ENCODE measurements at regions not wholly inside any gene's neighbourhood (a gene's known extent, or its start where the extent isn't known, plus 50 kb on each side); places are given as distances from the start of the nearest gene placed in this dataset.

DNA sequence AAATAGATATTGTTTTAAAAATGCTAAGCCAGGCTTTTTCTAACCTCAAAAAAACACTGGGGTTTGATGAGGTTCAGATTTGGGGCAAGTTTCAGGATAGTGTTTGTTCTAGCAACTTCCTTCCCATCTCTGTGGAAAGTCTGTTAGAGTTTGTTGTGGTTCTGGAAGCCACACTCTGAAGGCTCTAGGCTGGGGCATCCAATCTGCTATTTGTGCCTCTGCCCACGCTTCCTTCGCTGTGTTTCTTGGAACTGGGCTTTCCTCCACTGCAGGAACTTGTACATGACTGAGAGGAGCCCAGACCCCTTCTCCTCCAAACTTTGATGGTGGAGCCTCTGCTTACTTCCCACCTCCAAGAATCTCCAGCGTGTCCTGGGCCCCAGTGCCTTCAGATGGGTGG, 108.5 kb upstream of the SLC25A13 start:
- Mint-ChIP-seq H3K27ac (no peak overlapping the region), H3K27me3 (no peaks in the 10 kb centered on the region), H3K4me1 (no peaks in the 10 kb centered on the region), H3K36me3 (no peaks in the 10 kb centered on the region), H3K4me3 (no peak overlapping the region), H3K9me3 (no peaks in the 10 kb centered on the region)
- DNase-seq: no peak
- no peak for ATAC-seq (ENCODE audit: low read depth in 2 of 2)

DNA sequence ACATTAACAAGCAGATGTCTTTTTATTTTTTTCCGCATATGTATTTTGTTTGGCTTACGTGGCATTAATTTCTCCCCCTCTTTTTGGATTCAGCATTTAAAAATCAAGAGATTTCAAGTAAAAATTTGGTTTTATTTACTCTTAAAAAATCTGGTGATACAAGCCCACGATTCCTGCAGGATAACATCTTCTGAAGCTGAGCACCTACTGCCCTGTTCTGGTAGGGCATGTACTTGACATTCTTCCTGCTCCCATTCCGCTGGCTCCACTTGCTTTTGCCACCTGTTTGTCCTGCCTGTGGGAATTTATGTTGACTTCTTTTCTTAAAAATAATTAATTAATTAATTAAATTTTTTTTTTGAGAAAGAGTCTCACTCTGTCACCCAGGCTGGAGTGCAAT, 105.2 kb upstream of the SLC25A13 start:
- DNase-seq: no peak
- ATAC-seq (ENCODE audit: low read depth in 2 of 2): no peak
- no peaks in the 10 kb centered on the region for H3K9me3 Mint-ChIP-seq
- H3K36me3 Mint-ChIP-seq: no peaks in the 10 kb centered on the region
- H3K4me1 Mint-ChIP-seq: no peaks in the 10 kb centered on the region
- no peaks in the 10 kb centered on the region for H3K27me3 Mint-ChIP-seq
- H3K4me3 Mint-ChIP-seq: no peak overlapping the region
- H3K27ac Mint-ChIP-seq: no peak overlapping the region

GRCh38 chr7:96426685-96427084, 104.8 kb upstream of the SLC25A13 start:
- H3K4me3 Mint-ChIP-seq: no peak overlapping the region
- no peaks in the 10 kb centered on the region for H3K9me3 Mint-ChIP-seq
- no peak overlapping the region for H3K27ac Mint-ChIP-seq

GRCh38 chr7:96426027-96426426, 104.1 kb upstream of the SLC25A13 start:
- H3K36me3 Mint-ChIP-seq: no peaks in the 10 kb centered on the region
- ATAC-seq (ENCODE audit: low read depth in 2 of 2) (no peak), DNase-seq (no peak)
- H3K4me3 Mint-ChIP-seq: peak overlapping the region in 1 of 8 donors; percentile 26
- H3K27me3 Mint-ChIP-seq: no peaks in the 10 kb centered on the region
- no peak overlapping the region for H3K27ac Mint-ChIP-seq
- no peaks in the 10 kb centered on the region for H3K9me3 Mint-ChIP-seq
- no peaks in the 10 kb centered on the region for H3K4me1 Mint-ChIP-seq

More at GRCh38 chr7:96426685-96427084, 104.8 kb upstream of the SLC25A13 start:
- Mint-ChIP-seq H3K4me1 (no peaks in the 10 kb centered on the region), H3K36me3 (no peaks in the 10 kb centered on the region), H3K27me3 (no peaks in the 10 kb centered on the region)
- no peak for DNase-seq
- ATAC-seq (ENCODE audit: low read depth in 2 of 2): no peak

DNA sequence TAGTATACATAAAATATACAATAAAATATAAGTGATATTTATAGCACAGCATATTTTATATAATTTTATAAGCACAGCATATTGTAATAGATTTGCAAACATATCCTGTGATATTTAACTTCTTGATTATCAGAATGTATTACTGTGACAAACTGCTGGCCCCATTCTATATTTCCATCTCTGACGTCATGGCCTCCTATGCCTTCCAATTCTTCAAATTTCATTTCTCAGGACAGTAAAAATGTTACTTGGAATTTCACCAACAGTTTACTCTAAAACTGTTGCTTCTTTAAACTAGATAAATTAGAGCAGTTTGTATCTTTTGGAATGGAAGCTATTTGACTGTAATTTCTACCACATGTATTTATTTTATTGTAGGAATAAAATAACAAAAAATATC, 102.5 kb upstream of the SLC25A13 start:
- Mint-ChIP-seq H3K27ac (no peak overlapping the region), H3K36me3 (no peaks in the 10 kb centered on the region), H3K4me3 (no peak overlapping the region), H3K4me1 (no peaks in the 10 kb centered on the region), H3K27me3 (no peaks in the 10 kb centered on the region), H3K9me3 (no peaks in the 10 kb centered on the region)
- ATAC-seq (ENCODE audit: low read depth in 2 of 2) (no peak), DNase-seq (no peak)

GRCh38 chr7:96422388-96422787, 100.5 kb upstream of the SLC25A13 start:
- Mint-ChIP-seq H3K4me1 (no peaks in the 10 kb centered on the region), H3K27ac (no peak overlapping the region), H3K36me3 (no peaks in the 10 kb centered on the region), H3K4me3 (no peak overlapping the region), H3K27me3 (no peaks in the 10 kb centered on the region), H3K9me3 (no peaks in the 10 kb centered on the region)
- ATAC-seq (ENCODE audit: low read depth in 2 of 2) (no peak), DNase-seq (no peak)

DNA sequence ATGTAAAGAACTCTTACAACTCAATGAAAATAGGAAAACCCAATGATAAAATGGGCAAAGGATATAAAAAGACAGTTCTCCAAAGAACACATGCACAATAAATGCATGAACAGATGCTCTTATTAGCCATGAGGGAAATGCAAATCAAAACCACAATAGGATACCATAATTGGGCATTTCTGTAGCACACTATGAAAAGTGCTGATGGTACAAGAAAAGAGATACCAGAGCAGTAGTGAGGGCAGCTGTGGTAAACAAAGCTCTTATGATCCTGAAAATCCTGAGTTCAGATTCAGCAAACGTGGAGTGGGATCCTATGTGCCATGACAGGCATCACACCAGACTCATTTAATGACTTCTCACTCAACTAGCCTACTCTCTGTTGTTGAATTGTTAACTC, 96.7 kb upstream of the SLC25A13 start:
- no peaks in the 10 kb centered on the region for H3K27me3 Mint-ChIP-seq
- H3K9me3 Mint-ChIP-seq: no peaks in the 10 kb centered on the region
- no peak overlapping the region for H3K4me3 Mint-ChIP-seq
- ATAC-seq (ENCODE audit: low read depth in 2 of 2) (no peak), DNase-seq (no peak)
- no peak overlapping the region for H3K27ac Mint-ChIP-seq
- peaks cover 0 to 5% (median 0%) of the 10 kb centered on the region in 3 donors for H3K4me1 Mint-ChIP-seq
- H3K36me3 Mint-ChIP-seq: no peaks in the 10 kb centered on the region

DNA sequence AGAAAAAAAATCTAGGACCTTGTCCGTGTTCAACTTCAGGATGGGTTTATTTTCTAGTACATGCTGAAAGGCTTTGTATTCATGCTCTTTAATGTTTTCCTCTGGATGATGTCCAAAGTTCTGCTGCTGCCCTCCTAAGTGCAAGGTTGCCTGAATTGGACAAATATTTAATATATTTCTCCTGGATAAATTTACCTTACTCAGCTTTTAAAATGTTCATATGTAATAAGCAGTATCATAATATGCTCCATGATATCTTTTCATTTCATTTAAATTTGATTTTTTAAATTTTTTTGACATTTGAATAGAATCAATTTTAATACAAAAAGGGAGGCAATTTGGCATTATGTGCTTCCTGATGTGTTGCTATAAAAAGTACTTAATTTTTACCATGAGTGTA, 95.9 kb upstream of the SLC25A13 start:
- no peak overlapping the region for H3K4me3 Mint-ChIP-seq
- H3K27ac Mint-ChIP-seq: no peak overlapping the region
- H3K4me1 Mint-ChIP-seq: peaks cover 0 to 5% (median 0%) of the 10 kb centered on the region in 3 donors
- ATAC-seq (ENCODE audit: low read depth in 2 of 2): no peak
- H3K27me3 Mint-ChIP-seq: no peaks in the 10 kb centered on the region
- no peaks in the 10 kb centered on the region for H3K36me3 Mint-ChIP-seq
- no peak for DNase-seq
- H3K9me3 Mint-ChIP-seq: no peaks in the 10 kb centered on the region

DNA sequence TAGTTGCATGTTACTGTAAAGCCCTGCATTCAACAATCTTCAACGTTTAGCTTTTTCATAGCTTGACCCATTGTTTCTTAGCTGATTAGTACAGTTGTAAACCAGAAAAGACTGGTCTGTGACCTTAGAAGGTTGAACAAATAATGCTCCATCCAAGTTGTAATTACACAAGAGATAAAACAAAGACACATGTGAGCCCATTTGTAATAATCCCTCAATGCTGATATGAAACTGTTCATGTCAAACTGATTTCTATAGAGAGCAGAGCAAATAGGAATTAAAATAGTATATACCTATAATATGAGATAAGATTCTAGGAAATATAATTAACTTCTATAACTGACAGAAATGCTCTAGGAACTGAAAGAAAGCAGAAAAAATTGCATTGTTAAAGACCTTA, 94.7 kb upstream of the SLC25A13 start:
- peaks cover 0 to 5% (median 0%) of the 10 kb centered on the region in 3 donors for H3K4me1 Mint-ChIP-seq
- no peaks in the 10 kb centered on the region for H3K36me3 Mint-ChIP-seq
- no peak overlapping the region for H3K4me3 Mint-ChIP-seq
- DNase-seq: no peak
- no peak for ATAC-seq (ENCODE audit: low read depth in 2 of 2)
- H3K9me3 Mint-ChIP-seq: no peaks in the 10 kb centered on the region
- H3K27ac Mint-ChIP-seq: no peak overlapping the region
- H3K27me3 Mint-ChIP-seq: no peaks in the 10 kb centered on the region

- no peak for DNase-seq
- Mint-ChIP-seq H3K4me3 (no peak overlapping the region), H3K9me3 (no peaks in the 10 kb centered on the region), H3K27me3 (no peaks in the 10 kb centered on the region), H3K4me1 (peaks cover 0 to 5% (median 0%) of the 10 kb centered on the region in 3 donors), H3K27ac (no peak overlapping the region), H3K36me3 (no peaks in the 10 kb centered on the region)
- no peak for ATAC-seq (ENCODE audit: low read depth in 2 of 2)
Measured at GRCh38 chr7:96416116-96416515, 94.2 kb upstream of the SLC25A13 start.

DNA sequence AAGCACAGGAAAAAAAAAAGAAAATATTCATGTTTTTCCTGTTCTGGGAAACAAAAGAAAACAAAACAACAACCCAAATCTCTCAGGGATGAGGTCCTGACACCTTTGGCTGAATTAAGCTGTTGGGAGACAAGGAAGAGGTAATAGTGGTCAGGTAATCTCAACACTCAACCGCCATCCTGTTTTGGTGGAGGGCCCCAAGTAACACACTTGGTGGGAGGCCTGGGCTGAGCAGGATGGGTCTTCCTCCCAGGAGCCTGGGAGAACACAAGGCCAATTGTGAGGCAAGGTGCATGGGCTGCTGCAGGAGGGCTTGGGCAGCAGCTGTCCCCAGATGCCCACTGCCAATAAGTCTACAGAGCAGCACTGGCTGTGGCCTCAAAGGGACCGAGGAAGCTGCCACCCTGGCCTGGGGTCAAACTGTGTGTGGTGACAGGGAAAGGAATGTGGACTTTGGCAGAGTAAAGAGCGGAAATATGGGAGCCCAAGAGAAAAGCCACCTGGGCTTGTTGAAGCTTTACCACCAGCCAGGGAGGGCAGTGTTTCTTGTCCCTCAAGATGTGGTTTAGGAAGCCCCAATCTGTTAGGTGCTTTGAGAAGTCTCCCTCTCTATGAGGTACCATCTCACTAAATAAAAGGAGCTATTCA, 93.5 kb upstream of the SLC25A13 start:
- no peak overlapping the region for H3K4me3 Mint-ChIP-seq
- no peak overlapping the region for H3K27ac Mint-ChIP-seq
- ATAC-seq (ENCODE audit: low read depth in 2 of 2) (no peak), DNase-seq (no peak)
- H3K9me3 Mint-ChIP-seq: no peaks in the 10 kb centered on the region
- H3K27me3 Mint-ChIP-seq: no peaks in the 10 kb centered on the region
- peaks cover 0 to 5% (median 0%) of the 10 kb centered on the region in 3 donors for H3K4me1 Mint-ChIP-seq
- no peaks in the 10 kb centered on the region for H3K36me3 Mint-ChIP-seq

DNA sequence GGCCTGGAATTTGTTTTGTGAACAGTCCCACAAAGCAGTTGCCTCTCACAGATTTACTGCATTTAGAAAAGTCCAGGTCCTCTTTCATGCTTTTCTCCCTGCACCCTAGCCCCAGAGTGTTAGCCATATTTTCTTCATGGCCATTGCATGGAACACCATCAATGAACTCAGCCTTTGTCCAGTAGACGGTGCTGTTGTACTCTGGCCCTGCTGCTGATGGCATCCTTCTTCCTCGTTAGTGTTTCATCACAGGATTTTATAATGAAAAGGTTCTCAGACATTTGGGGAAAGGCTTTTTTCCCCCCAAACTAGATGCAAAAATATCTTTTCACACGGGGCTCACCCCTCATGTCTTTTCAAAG, 93.0 kb upstream of the SLC25A13 start:
- ATAC-seq (ENCODE audit: low read depth in 2 of 2) (no peak), DNase-seq (no peak)
- H3K4me3 Mint-ChIP-seq: no peak overlapping the region
- H3K36me3 Mint-ChIP-seq: no peaks in the 10 kb centered on the region
- H3K9me3 Mint-ChIP-seq: no peaks in the 10 kb centered on the region
- H3K4me1 Mint-ChIP-seq: peaks cover 0 to 5% (median 0%) of the 10 kb centered on the region in 3 donors
- H3K27me3 Mint-ChIP-seq: no peaks in the 10 kb centered on the region
- no peak overlapping the region for H3K27ac Mint-ChIP-seq

DNA sequence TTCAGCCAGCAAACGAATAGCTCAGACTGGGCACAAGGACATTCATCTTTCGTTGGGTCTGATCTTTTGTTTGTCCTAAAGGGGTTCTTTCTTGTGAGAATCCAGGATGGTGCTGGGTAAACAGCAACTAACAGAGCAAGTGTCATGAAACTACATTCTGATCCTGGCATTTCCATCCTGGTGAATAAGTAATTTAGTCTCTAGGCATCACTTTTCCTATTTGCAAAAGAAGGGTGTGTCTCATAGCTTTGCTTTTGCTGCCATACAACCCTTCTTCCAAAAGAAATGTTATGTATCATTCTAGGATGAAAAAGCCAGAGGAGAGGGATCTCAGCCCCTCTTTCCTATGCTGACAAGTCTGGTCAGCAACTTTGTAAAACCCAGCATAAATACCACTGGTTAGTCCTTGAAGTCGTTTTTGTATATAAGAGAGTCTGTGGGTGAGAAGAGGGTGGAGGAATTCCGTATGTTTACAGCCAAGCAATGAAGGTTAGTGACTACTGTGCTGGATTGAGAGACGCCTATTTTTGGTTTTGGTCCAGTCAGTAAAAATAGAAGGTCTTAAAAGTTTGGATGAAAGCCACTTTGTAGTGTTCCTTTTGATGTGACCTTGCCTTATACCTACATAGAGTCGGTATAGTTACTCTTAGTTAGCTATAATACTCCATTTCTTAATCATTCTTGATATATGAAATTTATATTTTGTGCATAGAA, 88.4 kb upstream of the SLC25A13 start:
- DNase-seq: no peak
- H3K27ac Mint-ChIP-seq: no peak overlapping the region
- H3K9me3 Mint-ChIP-seq: no peaks in the 10 kb centered on the region
- H3K27me3 Mint-ChIP-seq: peaks cover 0 to 8% (median 0%) of the 10 kb centered on the region in 3 donors
- ATAC-seq (ENCODE audit: low read depth in 2 of 2): no peak
- peaks cover 0 to 3% (median 0%) of the 10 kb centered on the region in 3 donors for H3K4me1 Mint-ChIP-seq
- no peaks in the 10 kb centered on the region for H3K36me3 Mint-ChIP-seq
- H3K4me3 Mint-ChIP-seq: no peak overlapping the region

DNA sequence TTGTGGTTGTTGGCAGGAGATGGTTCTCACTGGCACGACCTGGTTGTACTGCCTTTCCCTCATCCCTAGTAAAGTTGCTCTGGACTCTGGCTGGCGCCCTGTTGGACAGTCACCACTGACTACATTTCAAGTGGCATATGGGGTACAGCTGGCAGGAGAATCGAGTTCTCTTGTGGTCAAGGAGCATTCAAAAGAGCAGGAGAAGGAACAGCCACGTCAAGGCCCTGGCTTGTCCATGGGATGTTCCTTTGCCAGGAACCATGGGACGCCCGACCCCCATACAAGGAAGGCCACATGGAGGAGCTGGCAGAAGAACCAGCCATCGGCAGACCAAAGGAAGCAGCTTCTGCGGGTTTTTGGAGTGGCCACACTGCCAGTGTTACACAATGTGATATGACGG, 87.0 kb upstream of the SLC25A13 start:
- no peaks in the 10 kb centered on the region for H3K36me3 Mint-ChIP-seq

More for the DNA sequence above, 87.0 kb upstream of the SLC25A13 start:
- Mint-ChIP-seq H3K27ac (no peak overlapping the region), H3K27me3 (peaks cover 0 to 18% (median 11%) of the 10 kb centered on the region in 3 donors), H3K9me3 (peaks cover 0 to 9% (median 2%) of the 10 kb centered on the region in 7 donors), H3K4me3 (no peak overlapping the region), H3K4me1 (no peaks in the 10 kb centered on the region)
- DNase-seq (no peak), ATAC-seq (ENCODE audit: low read depth in 2 of 2) (no peak)

All from naive B cell (primary cell).